GM18502 (cell line): ENCODE measurements at regions not wholly inside any gene's neighbourhood (a gene's known extent, or its start where the extent isn't known, plus 50 kb on each side); places are given as distances from the start of the nearest gene placed in this dataset.

Experiments used
- ATAC-seq: cut with Tn5 transposase; IDR thresholded peaks from one replicate; pipeline ENCODE4 v1.9.1; 2021; ENCODE audit warnings: mild to moderate bottlenecking; ENCODE audit not compliant: unreplicated experiment, poor library complexity

DNA sequence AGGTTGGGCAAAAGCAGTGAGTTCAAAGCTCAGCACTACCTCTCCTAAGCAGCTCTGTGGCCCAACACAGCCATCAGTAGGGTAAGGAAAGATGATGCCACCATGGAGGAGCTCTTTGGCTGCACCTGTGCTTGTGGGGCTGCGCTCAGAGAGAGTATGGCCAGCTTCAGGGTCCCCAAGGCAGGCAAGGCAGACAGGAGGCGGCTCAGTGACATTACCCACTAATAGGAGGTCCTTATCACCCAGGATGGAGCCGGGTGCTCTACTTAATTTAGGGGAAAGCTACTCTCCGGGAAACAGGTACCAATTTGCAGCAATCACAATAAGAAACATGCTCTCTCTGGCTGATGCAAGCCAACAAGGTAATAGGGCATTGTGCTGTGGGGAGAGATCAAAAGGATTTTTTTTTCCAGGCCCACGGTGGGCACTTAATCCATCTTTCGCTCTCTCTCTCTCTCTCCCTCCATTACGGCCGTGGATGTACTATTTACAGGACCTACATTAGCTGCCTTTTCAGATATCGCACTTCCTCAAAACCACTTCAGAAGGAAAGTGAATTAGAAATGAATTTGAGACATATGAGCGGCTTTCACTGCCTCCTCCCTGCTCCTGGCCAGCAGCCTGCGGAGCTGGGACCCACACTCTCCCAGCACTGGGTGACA is 446.3 kb downstream of the SOX6 start:
- ATAC-seq = no peak

GRCh38 chr11:15910761-15911160 is 445.6 kb downstream of the SOX6 start:
- no peak for ATAC-seq

- no peak for ATAC-seq
These were observed 444.8 kb downstream of the SOX6 start for GRCh38 chr11:15911377-15912044.

DNA sequence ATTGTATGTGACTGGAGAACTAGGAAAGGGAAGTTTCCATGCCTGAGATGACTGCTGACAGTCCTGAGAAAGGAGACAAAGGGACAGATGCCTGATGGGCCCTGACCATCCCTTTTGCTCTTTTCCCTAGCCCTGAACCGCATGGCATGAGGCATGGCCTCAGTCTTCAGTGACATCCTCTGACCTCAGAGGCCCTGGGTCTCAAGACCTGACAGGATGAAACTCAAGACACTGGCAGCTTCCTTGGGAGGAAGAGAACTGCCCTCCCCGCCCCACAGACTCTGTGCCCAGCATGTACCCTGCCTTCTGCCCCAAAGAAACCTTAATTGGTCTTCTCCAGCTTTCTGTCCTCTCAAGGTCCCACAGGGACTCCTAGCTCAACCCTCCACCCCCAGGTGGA is 444.1 kb downstream of the SOX6 start:
- ATAC-seq = no peak

- no peak for ATAC-seq
These were observed 443.5 kb downstream of the SOX6 start for GRCh38 chr11:15912825-15913224.

- no peak for ATAC-seq
These were observed 443.1 kb downstream of the SOX6 start for GRCh38 chr11:15913261-15913660.
